ENCODE measurements at regions not wholly inside any gene's neighbourhood (a gene's known extent, or its start where the extent isn't known, plus 50 kb on each side); places are given as distances from the start of the nearest gene placed in this dataset.

GRCh38 chr6:164663634-164664033 is 645.8 kb downstream of the C6orf118 start:
- H3K27ac ChIP-seq (ENCODE audit: low read depth, low read length), result no peak overlapping the region
- TF ChIP-seq TCF7L2 (IDR thresholded peaks at IDR 0.05; ENCODE audit: borderline replicate concordance, extremely low read depth, insufficient read depth, insufficient read length), result no peak
- TF ChIP-seq, protein P1, sequence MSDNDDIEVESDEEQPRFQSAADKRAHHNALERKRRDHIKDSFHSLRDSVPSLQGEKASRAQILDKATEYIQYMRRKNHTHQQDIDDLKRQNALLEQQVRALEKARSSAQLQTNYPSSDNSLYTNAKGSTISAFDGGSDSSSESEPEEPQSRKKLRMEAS (IDR thresholded peaks at IDR 0.05), result no peak
- no peak for TF ChIP-seq YY1 (IDR thresholded peaks at IDR 0.05; ENCODE audit: extremely low read depth, insufficient replicate concordance, low read depth, low read length)
- no peaks in the 10 kb centered on the region for H3K9me2 ChIP-seq (ENCODE audit: insufficient read depth)
- ChIA-PET RAD21 (ENCODE audit: low non-redundant PET in 1 of 2, low total read pairs in 2 of 2, uncharacterized antibody in 2 of 2, unreplicated experiment in 2 of 2) (no interaction called here), POLR2A (no interaction called here), CTCF (no interaction called here)
- no peaks in the 10 kb centered on the region for H3K36me3 ChIP-seq (ENCODE audit: control insufficient read depth in 1 of 2, insufficient read depth in 2 of 2, low read length in 2 of 2)
- H3K4me3 ChIP-seq (replicated peaks in 1 of 2; ENCODE audit: low read depth in 1 of 2, low read length in 2 of 2), result no peak overlapping the region
- no peak overlapping the region for H3K4me2 ChIP-seq (ENCODE audit: low read length)
- DNase-seq (ENCODE audit: low read depth, low spot score) (no peak), ATAC-seq (no peak)
- no peak overlapping the region for H2AFZ ChIP-seq (ENCODE audit: low read depth, low read length, poor library complexity, severe bottlenecking)
- no peaks in the 10 kb centered on the region; a peak in 1 of 4 replicates for H3K9me3 ChIP-seq (ENCODE audit: control insufficient read depth in 1 of 2, insufficient read depth in 1 of 2, low read depth in 1 of 2, low read length in 2 of 2)
- H3K79me2 ChIP-seq (ENCODE audit: insufficient read depth, low read length), result no peaks in the 10 kb centered on the region
- BruUV-seq (replicated peaks), result no TSS peak
- H3K27me3 ChIP-seq (ENCODE audit: insufficient read depth, low read length), result no peaks in the 10 kb centered on the region
- intact Hi-C loops (cut with micrococcal nuclease), result no loop called here
- no peaks in the 10 kb centered on the region for H3K4me1 ChIP-seq (ENCODE audit: control insufficient read depth in 1 of 2, insufficient read depth in 2 of 2, low read length in 2 of 2)
- H3K9ac ChIP-seq (ENCODE audit: low read length), result no peak overlapping the region
- H4K20me1 ChIP-seq (ENCODE audit: insufficient read depth), result no peaks in the 10 kb centered on the region

DNA sequence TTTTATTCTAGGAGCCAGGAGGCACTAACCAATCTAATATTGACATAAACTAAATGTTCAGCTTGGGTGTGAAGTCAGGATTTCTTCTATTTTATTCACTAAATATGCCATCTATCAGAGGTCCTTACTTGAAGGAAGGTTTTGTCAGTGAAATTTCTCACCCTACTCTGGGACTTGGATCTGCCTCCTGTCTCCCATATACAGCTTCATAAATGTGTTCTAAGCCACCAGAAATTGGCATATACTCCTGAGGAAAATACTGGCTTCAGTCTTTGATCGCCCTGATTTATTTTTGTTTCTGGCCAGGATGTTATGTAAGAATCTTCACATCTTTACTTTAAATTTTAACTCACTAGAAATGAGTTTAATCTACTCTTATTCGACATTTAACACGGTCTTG is 647.7 kb downstream of the C6orf118 start:
- Histone ChIP-seq H3K4me2 (ENCODE audit: low read length) (no peak overlapping the region), H3K4me1 (ENCODE audit: control insufficient read depth in 1 of 2, insufficient read depth in 2 of 2, low read length in 2 of 2) (no peaks in the 10 kb centered on the region), H3K79me2 (ENCODE audit: insufficient read depth, low read length) (no peaks in the 10 kb centered on the region), H3K9me2 (ENCODE audit: insufficient read depth) (no peaks in the 10 kb centered on the region), H3K36me3 (ENCODE audit: control insufficient read depth in 1 of 2, insufficient read depth in 2 of 2, low read length in 2 of 2) (no peaks in the 10 kb centered on the region), H3K9ac (ENCODE audit: low read length) (no peak overlapping the region), H3K27ac (ENCODE audit: low read depth, low read length) (no peak overlapping the region), H3K27me3 (ENCODE audit: insufficient read depth, low read length) (no peaks in the 10 kb centered on the region), H4K20me1 (ENCODE audit: insufficient read depth) (no peaks in the 10 kb centered on the region), H3K4me3 (replicated peaks in 1 of 2; ENCODE audit: low read depth in 1 of 2, low read length in 2 of 2) (no peak overlapping the region), H3K9me3 (ENCODE audit: control insufficient read depth in 1 of 2, insufficient read depth in 1 of 2, low read depth in 1 of 2, low read length in 2 of 2) (no peaks in the 10 kb centered on the region; a peak in 1 of 4 replicates), H2AFZ (ENCODE audit: low read depth, low read length, poor library complexity, severe bottlenecking) (no peak overlapping the region)
- TF ChIP-seq ZBTB33 (IDR thresholded peaks at IDR 0.05; ENCODE audit: extremely low read depth, insufficient replicate concordance, low read length), result no peak
- no peak for TF ChIP-seq ZFX (IDR thresholded peaks at IDR 0.05)
- TF ChIP-seq CBX3 (IDR thresholded peaks at IDR 0.05; ENCODE audit: low read depth), result no peak
- no peak for TF ChIP-seq SIN3A (IDR thresholded peaks at IDR 0.05; ENCODE audit: low read depth)
- TF ChIP-seq EZH2phosphoT487 (IDR thresholded peaks at IDR 0.05; ENCODE audit: borderline replicate concordance), result no peak
- TF ChIP-seq EGR1 (IDR thresholded peaks at IDR 0.05; ENCODE audit: low read depth), result no peak
- TF ChIP-seq, protein P2, sequence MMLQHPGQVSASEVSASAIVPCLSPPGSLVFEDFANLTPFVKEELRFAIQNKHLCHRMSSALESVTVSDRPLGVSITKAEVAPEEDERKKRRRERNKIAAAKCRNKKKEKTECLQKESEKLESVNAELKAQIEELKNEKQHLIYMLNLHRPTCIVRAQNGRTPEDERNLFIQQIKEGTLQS (IDR thresholded peaks at IDR 0.05), result no peak
- TF ChIP-seq POLR2AphosphoS5 (IDR thresholded peaks at IDR 0.05; ENCODE audit: low read depth, low read length), result no peak
- no peak for TF ChIP-seq CEBPB (IDR thresholded peaks at IDR 0.05; ENCODE audit: low read depth)
- TF ChIP-seq POLR2A (IDR thresholded peaks at IDR 0.05; ENCODE audit: borderline replicate concordance, extremely low read depth, insufficient read depth, insufficient read length), result no peak
- TF ChIP-seq, protein P1 (IDR thresholded peaks at IDR 0.05), result no peak
- BruUV-seq (replicated peaks), result no TSS peak
- no peak for DNase-seq (ENCODE audit: low read depth, low spot score)
- intact Hi-C loops (cut with micrococcal nuclease), result no loop called here
- CTCF ChIA-PET, result no interaction called here
- RAD21 ChIA-PET (ENCODE audit: low non-redundant PET in 1 of 2, low total read pairs in 2 of 2, uncharacterized antibody in 2 of 2, unreplicated experiment in 2 of 2), result no interaction called here
- ATAC-seq, result no peak
- POLR2A ChIA-PET, result no interaction called here
